Epithelial cell of proximal tubule (primary cell): ENCODE measurements at regions not wholly inside any gene's neighbourhood (a gene's known extent, or its start where the extent isn't known, plus 50 kb on each side); places are given as distances from the start of the nearest gene placed in this dataset.

ENCODE experiments used
- DNase-seq: peaks from one replicate; pipeline ENCODE4 v3.0.0-alpha.2; 2011; ENCODE audit warnings: low read depth
- H3K4me3 ChIP-seq: 2 replicates; pipeline ENCODE4 v1.5.1; 2011; ENCODE audit warnings: low read depth, mild to moderate bottlenecking, low read length
- CTCF ChIP-seq: conservative IDR thresholded peaks from 2 replicates; pipeline ENCODE4 v1.5.1; 2012; ENCODE audit warnings: low read depth, mild to moderate bottlenecking, low read length

- TF ChIP-seq CTCF: no peak
- no peak for DNase-seq
Observed at GRCh38 chr5:171523781-171524180, 104.3 kb downstream of the FGF18 start.

GRCh38 chr5:171524466-171524865, 105.0 kb downstream of the FGF18 start:
- no peak overlapping the region for H3K4me3 ChIP-seq
- no peak for TF ChIP-seq CTCF
- no peak for DNase-seq

More at GRCh38 chr5:171523781-171524180, 104.3 kb downstream of the FGF18 start:
- no peak overlapping the region for H3K4me3 ChIP-seq

GRCh38 chr5:171525085-171525484, 105.6 kb downstream of the FGF18 start:
- no peak overlapping the region for H3K4me3 ChIP-seq
- DNase-seq: no peak

GRCh38 chr5:171528036-171528435, 108.6 kb downstream of the FGF18 start:
- DNase-seq: no peak
- no peak for TF ChIP-seq CTCF

More at GRCh38 chr5:171525085-171525484, 105.6 kb downstream of the FGF18 start:
- no peak for TF ChIP-seq CTCF

GRCh38 chr5:171528865-171529614, 109.6 kb downstream of the FGF18 start:
- no peak overlapping the region for H3K4me3 ChIP-seq
- DNase-seq: no peak
- TF ChIP-seq CTCF: no peak

More at GRCh38 chr5:171528036-171528435, 108.6 kb downstream of the FGF18 start:
- no peak overlapping the region for H3K4me3 ChIP-seq

- no peak for TF ChIP-seq CTCF
- no peak overlapping the region for H3K4me3 ChIP-seq
- no peak for DNase-seq
Observed at GRCh38 chr5:171531638-171532037, 112.2 kb downstream of the FGF18 start.

GRCh38 chr5:171533153-171533552, 113.7 kb downstream of the FGF18 start:
- DNase-seq: no peak
- no peak for TF ChIP-seq CTCF
- no peak overlapping the region for H3K4me3 ChIP-seq
